ENCODE measurements at regions not wholly inside any gene's neighbourhood (a gene's known extent, or its start where the extent isn't known, plus 50 kb on each side); places are given as distances from the start of the nearest gene placed in this dataset.
"Not testable (repeated sequence)": the region's sequence is repeated elsewhere in the genome, so short reads cannot be mapped to it uniquely, and the experiment has no call there.

GRCh38 chr16:15230432-15230831, 136.4 kb upstream of the RRN3 start:
- H3K4me1 ChIP-seq (ENCODE audit: control insufficient read depth, insufficient read depth, low read length); POLR2A ChIA-PET; RAD21 ChIA-PET (ENCODE audit: unreplicated experiment); H3K27ac ChIP-seq (ENCODE audit: control insufficient read depth, insufficient read depth); FAIRE-seq; ATAC-seq; H3K9me3 ChIP-seq (replicated peaks; ENCODE audit: control insufficient read depth, insufficient read depth, low read length); H3K27me3 ChIP-seq (replicated peaks in 1 of 2; ENCODE audit: control insufficient read depth in 2 of 2, insufficient read depth in 2 of 2, low read length in 1 of 2); H3K79me2 ChIP-seq (ENCODE audit: control insufficient read depth, insufficient read depth, low read length); CTCF ChIA-PET; BruUV-seq (replicated peaks); H4K20me1 ChIP-seq (ENCODE audit: control insufficient read depth, insufficient read depth); H3K4me3 ChIP-seq; H2AFZ ChIP-seq (ENCODE audit: control insufficient read depth, low read depth, low read length); DNase-seq (ENCODE audit: low read depth, low spot score); intact Hi-C loops (cut with micrococcal nuclease; ENCODE audit: unreplicated experiment); in situ Hi-C loops (cut with MboI); SMC1A ChIA-PET (ENCODE audit: uncharacterized antibody, unreplicated experiment); H3K9ac ChIP-seq (ENCODE audit: control insufficient read depth, insufficient read depth, low read length); H3K4me2 ChIP-seq (ENCODE audit: control insufficient read depth, insufficient read depth); H3K36me3 ChIP-seq (ENCODE audit: control insufficient read depth in 2 of 2, insufficient read depth in 2 of 2, low read length in 1 of 2): not testable (repeated sequence)
- no CpG with 5 or more reads among the region's 5 CpGs for WGBS (ENCODE audit: insufficient coverage, insufficient replicate concordance, low lambda C conversion rate, missing lambda C conversion rate)

DNA sequence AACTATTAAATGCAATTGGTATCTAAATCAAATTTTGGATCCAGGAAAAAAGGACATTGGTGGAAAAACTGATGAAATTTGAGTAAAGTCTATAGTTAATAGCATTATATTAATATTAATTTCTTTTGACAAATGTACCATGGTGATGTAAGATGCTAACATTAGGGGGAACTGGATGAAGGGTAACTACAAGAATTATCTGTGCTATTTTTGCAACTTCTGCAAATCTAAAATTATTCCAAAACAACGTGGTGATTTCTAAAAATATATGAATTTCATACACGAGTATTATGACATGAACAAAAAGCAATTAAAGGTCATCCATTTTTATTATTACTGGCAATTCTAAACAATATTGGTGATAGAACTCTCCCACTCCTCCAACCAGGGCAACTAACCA, 135.6 kb upstream of the RRN3 start:
- POLR2A ChIA-PET; SMC1A ChIA-PET (ENCODE audit: uncharacterized antibody, unreplicated experiment); H3K27me3 ChIP-seq (replicated peaks in 1 of 2; ENCODE audit: control insufficient read depth in 2 of 2, insufficient read depth in 2 of 2, low read length in 1 of 2); H3K27ac ChIP-seq (ENCODE audit: control insufficient read depth, insufficient read depth); FAIRE-seq; in situ Hi-C loops (cut with MboI); H3K4me3 ChIP-seq; ATAC-seq; BruUV-seq (replicated peaks); DNase-seq (ENCODE audit: low read depth, low spot score); RAD21 ChIA-PET (ENCODE audit: unreplicated experiment); H2AFZ ChIP-seq (ENCODE audit: control insufficient read depth, low read depth, low read length); H4K20me1 ChIP-seq (ENCODE audit: control insufficient read depth, insufficient read depth); H3K9me3 ChIP-seq (replicated peaks; ENCODE audit: control insufficient read depth, insufficient read depth, low read length); CTCF ChIA-PET; H3K36me3 ChIP-seq (ENCODE audit: control insufficient read depth in 2 of 2, insufficient read depth in 2 of 2, low read length in 1 of 2); H3K4me1 ChIP-seq (ENCODE audit: control insufficient read depth, insufficient read depth, low read length); H3K9ac ChIP-seq (ENCODE audit: control insufficient read depth, insufficient read depth, low read length); intact Hi-C loops (cut with micrococcal nuclease; ENCODE audit: unreplicated experiment); H3K79me2 ChIP-seq (ENCODE audit: control insufficient read depth, insufficient read depth, low read length); H3K4me2 ChIP-seq (ENCODE audit: control insufficient read depth, insufficient read depth): not testable (repeated sequence)
- 0% methylated on average over 2 of the region's 2 CpGs for WGBS (ENCODE audit: insufficient coverage, insufficient replicate concordance, low lambda C conversion rate, missing lambda C conversion rate)

GRCh38 chr16:15224651-15225050, 130.6 kb upstream of the RRN3 start:
- SMC1A ChIA-PET (ENCODE audit: uncharacterized antibody, unreplicated experiment); BruUV-seq (replicated peaks): not testable (repeated sequence)

DNA sequence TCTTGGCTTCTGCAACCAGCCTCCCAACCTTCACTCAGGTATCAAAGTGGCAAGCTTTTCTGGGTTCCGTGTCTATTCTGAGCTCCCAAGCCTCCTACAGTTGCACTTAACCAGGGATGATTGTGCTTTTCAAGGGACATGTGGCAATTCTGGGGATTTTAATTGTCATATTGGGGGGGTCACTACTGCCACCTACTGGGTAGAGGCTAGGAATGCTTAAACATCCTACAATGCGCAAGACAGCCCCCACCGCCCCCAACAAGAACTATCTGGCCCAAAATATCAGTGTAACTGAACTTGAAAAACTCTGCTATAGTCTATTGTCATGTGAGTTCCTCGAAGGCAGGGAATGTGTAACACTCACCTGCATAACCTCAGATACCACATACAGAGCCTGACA, 129.3 kb upstream of the RRN3 start:
- H3K4me2 ChIP-seq (ENCODE audit: control insufficient read depth, insufficient read depth); H3K27ac ChIP-seq (ENCODE audit: control insufficient read depth, insufficient read depth); in situ Hi-C loops (cut with MboI); H3K27me3 ChIP-seq (replicated peaks in 1 of 2; ENCODE audit: control insufficient read depth in 2 of 2, insufficient read depth in 2 of 2, low read length in 1 of 2); H3K4me1 ChIP-seq (ENCODE audit: control insufficient read depth, insufficient read depth, low read length); H3K9ac ChIP-seq (ENCODE audit: control insufficient read depth, insufficient read depth, low read length); H3K36me3 ChIP-seq (ENCODE audit: control insufficient read depth in 2 of 2, insufficient read depth in 2 of 2, low read length in 1 of 2); CTCF ChIA-PET; H3K9me3 ChIP-seq (replicated peaks; ENCODE audit: control insufficient read depth, insufficient read depth, low read length); POLR2A ChIA-PET; intact Hi-C loops (cut with micrococcal nuclease; ENCODE audit: unreplicated experiment); RAD21 ChIA-PET (ENCODE audit: unreplicated experiment); H4K20me1 ChIP-seq (ENCODE audit: control insufficient read depth, insufficient read depth); FAIRE-seq; H2AFZ ChIP-seq (ENCODE audit: control insufficient read depth, low read depth, low read length); H3K4me3 ChIP-seq; H3K79me2 ChIP-seq (ENCODE audit: control insufficient read depth, insufficient read depth, low read length); BruUV-seq (replicated peaks); SMC1A ChIA-PET (ENCODE audit: uncharacterized antibody, unreplicated experiment); DNase-seq (ENCODE audit: low read depth, low spot score): not testable (repeated sequence)
- peak; percentile 41; the same call in 2 of the 3 replicates for ATAC-seq
- no CpG with 5 or more reads among the region's 4 CpGs for WGBS (ENCODE audit: insufficient coverage, insufficient replicate concordance, low lambda C conversion rate, missing lambda C conversion rate)

More at GRCh38 chr16:15224651-15225050, 130.6 kb upstream of the RRN3 start:
- H3K4me2 ChIP-seq (ENCODE audit: control insufficient read depth, insufficient read depth); FAIRE-seq; H3K9me3 ChIP-seq (replicated peaks; ENCODE audit: control insufficient read depth, insufficient read depth, low read length); H3K27ac ChIP-seq (ENCODE audit: control insufficient read depth, insufficient read depth); H3K4me1 ChIP-seq (ENCODE audit: control insufficient read depth, insufficient read depth, low read length); RAD21 ChIA-PET (ENCODE audit: unreplicated experiment); H3K79me2 ChIP-seq (ENCODE audit: control insufficient read depth, insufficient read depth, low read length); ATAC-seq; H4K20me1 ChIP-seq (ENCODE audit: control insufficient read depth, insufficient read depth); H3K27me3 ChIP-seq (replicated peaks in 1 of 2; ENCODE audit: control insufficient read depth in 2 of 2, insufficient read depth in 2 of 2, low read length in 1 of 2); DNase-seq (ENCODE audit: low read depth, low spot score); CTCF ChIA-PET; in situ Hi-C loops (cut with MboI); H2AFZ ChIP-seq (ENCODE audit: control insufficient read depth, low read depth, low read length); H3K9ac ChIP-seq (ENCODE audit: control insufficient read depth, insufficient read depth, low read length); POLR2A ChIA-PET; H3K4me3 ChIP-seq; H3K36me3 ChIP-seq (ENCODE audit: control insufficient read depth in 2 of 2, insufficient read depth in 2 of 2, low read length in 1 of 2); intact Hi-C loops (cut with micrococcal nuclease; ENCODE audit: unreplicated experiment): not testable (repeated sequence)
- WGBS (ENCODE audit: insufficient coverage, insufficient replicate concordance, low lambda C conversion rate, missing lambda C conversion rate) = no CpG with 5 or more reads among the region's 1 CpG

Measured in GM12878 (cell line).